ENCODE measurements at regions not wholly inside any gene's neighbourhood (a gene's known extent, or its start where the extent isn't known, plus 50 kb on each side); places are given as distances from the start of the nearest gene placed in this dataset.

- TF ChIP-seq CTCF (conservative IDR thresholded peaks at IDR 0.05; ENCODE audit: low read depth, low read length) = peak; percentile 50
- no peak for TF ChIP-seq EZH2 (IDR thresholded peaks at IDR 0.05; ENCODE audit: low read length, unreplicated experiment)
- no peak for TF ChIP-seq EZH2phosphoT487 (IDR thresholded peaks at IDR 0.05; ENCODE audit: borderline replicate concordance, low read length)
These were observed 131.8 kb upstream of the PKN2 start for GRCh38 chr1:88552226-88552625.

Data from PC-3 (cell line).